Cardiac muscle cell (in vitro differentiated cells and primary cell): ENCODE measurements at regions not wholly inside any gene's neighbourhood (a gene's known extent, or its start where the extent isn't known, plus 50 kb on each side); places are given as distances from the start of the nearest gene placed in this dataset.

Source experiments
- DNase-seq, 2 donors: peaks; one replicate each; pipeline versions ENCODE4 v3.0.0 to v3.0.0-alpha.2; 2010 to 2017; ENCODE audit warnings: low read depth in 1 of 2, low spot score in 1 of 2
- H3K27ac ChIP-seq: fragments of 200-600 bp; sonication (generic); 2 replicates; pipeline ENCODE4 v1.5.1; 2016
- H3K27me3 ChIP-seq: fragments of 200-600 bp; sonication (generic); 2 replicates; pipeline ENCODE4 v1.6.0; 2016; ENCODE audit warnings: control low read depth
- H3K36me3 ChIP-seq: fragments of 200-600 bp; sonication (generic); 2 replicates; pipeline ENCODE4 v1.5.1; 2016; ENCODE audit warnings: control low read depth
- H3K4me1 ChIP-seq: fragments of 200-600 bp; sonication (generic); 2 replicates; pipeline ENCODE4 v1.8.1; 2017; ENCODE audit warnings: low read depth, mild to moderate bottlenecking, mixed run types
- H3K4me3 ChIP-seq: fragments of 200-600 bp; sonication (generic); 2 replicates; pipeline ENCODE4 v1.5.1; 2016; ENCODE audit warnings: mild to moderate bottlenecking
- H3K9me3 ChIP-seq: fragments of 200-600 bp; sonication (generic); 2 replicates; pipeline ENCODE4 v1.5.1; 2017; ENCODE audit warnings: low read depth, mild to moderate bottlenecking, control low read depth
- CTCF ChIP-seq: IDR thresholded peaks from 2 replicates; pipeline ENCODE4 v1.5.1; 2012; ENCODE audit warnings: low read depth, mild to moderate bottlenecking, low read length

- no peaks in the 10 kb centered on the region for H3K27me3 ChIP-seq
- no peak for TF ChIP-seq CTCF
- DNase-seq = no peak
- H3K4me1 ChIP-seq = no peaks in the 10 kb centered on the region
- H3K27ac ChIP-seq = no peak overlapping the region
- H3K4me3 ChIP-seq = no peak overlapping the region
- H3K36me3 ChIP-seq = no peaks in the 10 kb centered on the region
- H3K9me3 ChIP-seq = no peaks in the 10 kb centered on the region
These were observed 76.3 kb upstream of the PRKAR2B start for GRCh38 chr7:106968160-106968559.

DNA sequence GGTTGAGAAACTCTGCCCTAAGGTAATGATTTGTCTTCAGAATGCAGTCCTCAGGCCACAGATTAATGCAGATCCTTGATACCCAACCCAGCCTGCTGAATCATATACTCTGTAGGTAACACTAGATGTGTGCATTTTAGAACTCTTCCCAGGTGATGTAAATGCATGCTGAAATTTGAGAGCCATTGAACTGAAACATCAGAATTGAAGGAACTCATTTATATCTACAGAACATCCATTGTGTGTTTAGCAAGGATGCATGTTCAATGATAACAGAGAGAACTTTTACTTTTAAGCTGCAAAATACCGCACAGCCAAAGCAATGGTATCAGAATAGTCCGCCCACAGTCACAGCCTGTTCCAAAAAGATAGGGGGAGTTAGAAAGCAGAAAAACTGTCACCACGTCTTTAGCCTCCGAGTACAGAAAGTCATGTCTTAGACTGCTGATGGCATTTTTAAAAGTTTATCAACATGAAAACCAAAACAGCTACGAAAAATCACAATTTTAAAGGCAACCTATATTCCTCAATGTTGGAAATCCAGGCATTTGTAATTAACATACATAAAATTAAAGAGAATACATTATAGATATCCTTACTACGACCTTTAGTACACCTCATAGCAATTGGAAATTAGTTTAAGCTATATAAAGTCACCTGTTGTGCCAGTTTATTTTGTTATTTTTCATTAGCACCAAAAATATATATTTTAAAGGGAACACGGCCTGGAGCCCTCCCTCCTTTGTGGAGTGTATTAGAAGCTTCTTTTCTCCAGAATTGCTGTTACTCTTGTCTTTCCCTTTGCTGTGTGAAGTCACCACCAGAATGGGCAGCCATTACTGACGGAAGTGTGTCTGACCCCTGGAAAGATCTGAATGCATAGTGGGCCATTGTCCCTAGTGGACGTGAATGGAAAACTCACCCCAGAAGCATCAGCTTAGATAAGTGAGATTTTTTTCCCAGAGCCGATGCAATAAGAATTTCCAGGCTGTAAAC, 65.8 kb upstream of the PRKAR2B start:
- Histone ChIP-seq H3K4me3 (no peak overlapping the region), H3K4me1 (peaks cover 16% of the 10 kb centered on the region), H3K36me3 (no peaks in the 10 kb centered on the region), H3K9me3 (no peaks in the 10 kb centered on the region), H3K27me3 (no peaks in the 10 kb centered on the region), H3K27ac (peak overlapping the region; percentile 56)
- DNase-seq = peak in 1 of 2 donors; percentile 42
- TF ChIP-seq CTCF = peak; percentile 30

GRCh38 chr7:106979551-106980357, 64.8 kb upstream of the PRKAR2B start:
- Histone ChIP-seq H3K27me3 (no peaks in the 10 kb centered on the region), H3K27ac (peak overlapping the region; percentile 56), H3K4me1 (peaks cover 15% of the 10 kb centered on the region), H3K36me3 (no peaks in the 10 kb centered on the region), H3K9me3 (no peaks in the 10 kb centered on the region), H3K4me3 (no peak overlapping the region)
- DNase-seq = peak; percentile 19 to 27
- no peak for TF ChIP-seq CTCF

- H3K4me3 ChIP-seq = no peak overlapping the region
- H3K27ac ChIP-seq = no peak overlapping the region
- no peaks in the 10 kb centered on the region for H3K36me3 ChIP-seq
- no peak for DNase-seq
- no peak for TF ChIP-seq CTCF
- H3K9me3 ChIP-seq = no peaks in the 10 kb centered on the region
- peaks cover 15% of the 10 kb centered on the region for H3K4me1 ChIP-seq
- H3K27me3 ChIP-seq = no peaks in the 10 kb centered on the region
These were observed 64.2 kb upstream of the PRKAR2B start for GRCh38 chr7:106980358-106980685.

GRCh38 chr7:106982415-106982814, 62.1 kb upstream of the PRKAR2B start:
- Histone ChIP-seq H3K4me1 (peaks cover 15% of the 10 kb centered on the region), H3K27ac (no peak overlapping the region), H3K4me3 (no peak overlapping the region), H3K27me3 (no peaks in the 10 kb centered on the region), H3K9me3 (no peaks in the 10 kb centered on the region), H3K36me3 (no peaks in the 10 kb centered on the region)
- DNase-seq = no peak
- no peak for TF ChIP-seq CTCF
